Ovary (tissue), 7 donors: ENCODE measurements at regions not wholly inside any gene's neighbourhood (a gene's known extent, or its start where the extent isn't known, plus 50 kb on each side); places are given as distances from the start of the nearest gene placed in this dataset.
"Not testable (repeated sequence)": the region's sequence is repeated elsewhere in the genome, so short reads cannot be mapped to it uniquely, and the experiment has no call there.

Experiments
- DNase-seq, 5 donors: peaks; one replicate each; pipeline ENCODE4 v3.0.0-alpha.2; 2019 to 2020
- H3K27ac ChIP-seq, 2 donors: fragments of 200-600 bp; one replicate each; pipeline versions ENCODE4 v1.5.1 to v1.8.0; 2019 to 2022
- H3K27me3 ChIP-seq: fragments of 200-600 bp; one replicate; pipeline ENCODE4 v1.8.0; 2022
- H3K36me3 ChIP-seq: fragments of 200-600 bp; sonication (generic); one replicate; pipeline ENCODE4 v1.5.1; 2019
- H3K4me1 ChIP-seq: one replicate; pipeline ENCODE4 v1.8.1; 2013; ENCODE audit warnings: mild to moderate bottlenecking, moderate library complexity; ENCODE audit not compliant: insufficient read depth
- H3K4me3 ChIP-seq: fragments of 200-600 bp; sonication (generic); one replicate; pipeline ENCODE4 v1.5.1; 2017
- H3K9me3 ChIP-seq, 2 donors: fragments of 200-600 bp in 1 of 2; sonication (generic) in 1 of 2; one replicate each; pipeline versions ENCODE4 v1.5.1 to v1.8.1; 2013 to 2019; ENCODE audit warnings: mild to moderate bottlenecking in 1 of 2, moderate library complexity in 1 of 2
- EP300 ChIP-seq: sonication (generic); formaldehyde crosslinking; IDR thresholded peaks from one replicate; pipeline ENCODE4 v1.6.1; 2017; ENCODE audit warnings: antibody characterized with exemption
- POLR2A ChIP-seq: fragments of 450-650 bp; IDR thresholded peaks from one replicate; pipeline ENCODE4 v1.6.1; 2017; ENCODE audit warnings: antibody characterized with exemption, mild to moderate bottlenecking, moderate library complexity
- WGBS, 3 donors: extraction: QIAGEN DNeasy Blood & Tissue Kit in 1 of 3; methylation state at CpG; one replicate each; pipeline versions ENCODE4 v1.1.5 to v1.1.7; 2013 to 2017; 5-methylcytosine and 5-hydroxymethylcytosine counted together
- intact Hi-C, 4 donors: fragments of 100-400 bp; cut with DNase I; formaldehyde crosslinking; loops; one replicate each; pipeline versions ENCODE4 v1.11.0 to v1.15.1; 2022 to 2023
- TF ChIP-seq, protein P1 (sequence below), 3 donors: fragments of 450-650 bp in 2 of 3; fragments of 200-600 bp in 1 of 3; IDR thresholded peaks; one replicate each; pipeline versions ENCODE4 v1.5.1 to v1.8.0; 2016 to 2022; ENCODE audit warnings: antibody characterized with exemption in 3 of 3, mild to moderate bottlenecking in 1 of 3
- donor health status: DM: no; HTN: no; CAD: no; lungs with moderate emphysema.
- donor health status: DM: no; HTN: no; CAD: no.
- donor health status: Bipolar disorder and iron deficiency.
- donor health status: DM: no; HTN: no; CAD: no.
- donor health status: DM: yes; HTN: yes; CAD: no.

DNA sequence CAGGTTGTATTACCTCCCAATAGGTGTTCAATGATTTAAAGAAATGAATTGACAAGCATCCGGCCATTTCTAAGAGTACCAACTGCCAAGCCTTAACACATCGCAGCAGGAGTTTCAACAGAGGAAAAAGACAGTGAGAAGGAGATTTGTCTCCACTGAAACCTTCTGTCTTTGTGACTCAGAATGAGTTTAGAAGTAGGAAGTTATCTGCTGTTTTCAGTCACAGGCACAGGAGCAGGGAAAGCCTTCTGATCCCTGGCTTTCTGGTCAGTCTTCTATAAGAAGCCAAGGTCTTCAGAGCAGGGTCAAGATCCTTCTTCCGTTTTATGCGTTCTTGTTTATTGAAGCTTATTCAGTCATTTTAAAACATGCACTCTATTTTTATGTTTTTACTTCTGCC is 390.7 kb upstream of the PCSK5 start:
- H3K4me1 ChIP-seq: no peaks in the 10 kb centered on the region
- TF ChIP-seq EP300 (no peak), POLR2A (no peak)
- TF ChIP-seq, protein P1, sequence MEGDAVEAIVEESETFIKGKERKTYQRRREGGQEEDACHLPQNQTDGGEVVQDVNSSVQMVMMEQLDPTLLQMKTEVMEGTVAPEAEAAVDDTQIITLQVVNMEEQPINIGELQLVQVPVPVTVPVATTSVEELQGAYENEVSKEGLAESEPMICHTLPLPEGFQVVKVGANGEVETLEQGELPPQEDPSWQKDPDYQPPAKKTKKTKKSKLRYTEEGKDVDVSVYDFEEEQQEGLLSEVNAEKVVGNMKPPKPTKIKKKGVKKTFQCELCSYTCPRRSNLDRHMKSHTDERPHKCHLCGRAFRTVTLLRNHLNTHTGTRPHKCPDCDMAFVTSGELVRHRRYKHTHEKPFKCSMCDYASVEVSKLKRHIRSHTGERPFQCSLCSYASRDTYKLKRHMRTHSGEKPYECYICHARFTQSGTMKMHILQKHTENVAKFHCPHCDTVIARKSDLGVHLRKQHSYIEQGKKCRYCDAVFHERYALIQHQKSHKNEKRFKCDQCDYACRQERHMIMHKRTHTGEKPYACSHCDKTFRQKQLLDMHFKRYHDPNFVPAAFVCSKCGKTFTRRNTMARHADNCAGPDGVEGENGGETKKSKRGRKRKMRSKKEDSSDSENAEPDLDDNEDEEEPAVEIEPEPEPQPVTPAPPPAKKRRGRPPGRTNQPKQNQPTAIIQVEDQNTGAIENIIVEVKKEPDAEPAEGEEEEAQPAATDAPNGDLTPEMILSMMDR (IDR thresholded peaks at IDR 0.05): no peak
- WGBS, 3 donors: 44 to 50% (median 45%) methylated on average over 4 of the region's 4 CpGs
- intact Hi-C loops: no loop called here
- H3K9me3 ChIP-seq: no peaks in the 10 kb centered on the region
- H3K4me3 ChIP-seq: no peak overlapping the region
- no peaks in the 10 kb centered on the region for H3K36me3 ChIP-seq
- DNase-seq: no peak
- no peaks in the 10 kb centered on the region for H3K27me3 ChIP-seq
- no peak overlapping the region for H3K27ac ChIP-seq

DNA sequence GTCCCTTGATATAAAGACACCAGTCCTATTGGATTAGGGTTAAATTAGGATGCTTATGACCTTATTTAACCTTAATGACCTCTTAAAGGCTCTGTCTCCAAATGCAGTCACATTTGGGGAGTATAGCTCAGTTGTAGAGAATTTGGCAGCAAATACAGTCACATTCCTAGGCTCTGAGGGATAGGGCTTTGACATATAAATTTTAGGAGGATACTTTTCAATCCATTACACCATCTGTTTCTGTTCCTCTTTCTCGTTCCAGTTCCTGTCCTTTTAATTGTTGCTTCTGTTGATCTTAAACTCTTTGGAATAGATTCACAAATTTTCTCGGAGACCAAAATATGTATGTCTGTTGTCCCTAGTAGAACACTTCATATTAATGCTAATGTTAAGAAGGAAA is 390.0 kb upstream of the PCSK5 start:
- WGBS, 3 donors: 31 to 48% (median 38%) methylated on average over 2 of the region's 2 CpGs
- no peak overlapping the region for H3K27ac ChIP-seq

DNA sequence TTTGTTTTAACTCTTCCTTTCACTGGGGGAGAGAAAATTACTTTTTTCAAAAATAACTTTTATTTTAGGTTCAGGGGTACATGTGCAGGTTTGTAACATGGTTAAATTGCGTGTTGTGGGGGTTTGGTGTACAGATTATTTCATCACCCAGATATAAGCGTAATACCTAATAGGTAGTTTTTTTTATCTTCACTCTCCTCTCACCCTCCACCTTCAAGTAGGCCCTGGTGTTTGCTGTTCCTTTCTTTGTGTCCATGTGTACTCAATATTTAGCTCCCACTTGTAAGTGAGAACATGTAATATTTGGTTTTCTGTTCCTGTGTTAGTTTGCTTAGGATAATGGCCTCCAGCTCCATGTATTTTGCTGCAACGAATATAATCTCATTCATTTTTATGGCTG is 389.5 kb upstream of the PCSK5 start:
- H3K4me3 ChIP-seq, H3K27me3 ChIP-seq, H3K9me3 ChIP-seq, H3K4me1 ChIP-seq, H3K36me3 ChIP-seq, DNase-seq, intact Hi-C loops, H3K27ac ChIP-seq: not testable (repeated sequence)
- WGBS, 3 donors: 93 to 96% (median 96%) methylated on average over 3 of the region's 3 CpGs

More for the DNA sequence above, 390.0 kb upstream of the PCSK5 start:
- Histone ChIP-seq H3K4me1 (no peaks in the 10 kb centered on the region), H3K4me3 (no peak overlapping the region), H3K27me3 (no peaks in the 10 kb centered on the region), H3K9me3 (no peaks in the 10 kb centered on the region), H3K36me3 (no peaks in the 10 kb centered on the region)
- no peak for DNase-seq
- TF ChIP-seq, protein P1 (IDR thresholded peaks at IDR 0.05): no peak
- TF ChIP-seq POLR2A (no peak), EP300 (no peak)
- intact Hi-C loops: no loop called here

DNA sequence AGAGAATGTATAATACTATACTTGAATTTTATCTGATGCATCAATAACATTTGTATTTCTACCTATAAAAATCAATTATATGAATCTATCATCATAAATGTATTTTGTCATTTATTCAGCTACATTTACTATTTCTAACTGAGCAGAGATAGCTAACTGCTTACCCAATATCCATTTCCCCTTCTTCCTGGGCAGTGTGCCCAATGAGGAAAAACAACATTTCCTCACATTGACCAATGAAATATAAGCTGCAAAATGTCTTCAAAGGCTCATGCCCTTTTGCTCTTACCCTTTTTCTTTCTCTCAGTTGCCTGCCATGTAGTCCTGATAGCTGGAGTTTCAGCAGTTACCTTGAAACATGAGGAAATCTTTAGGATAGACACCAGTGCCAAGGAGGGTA is 385.8 kb upstream of the PCSK5 start:
- intact Hi-C loops: no loop called here
- H3K36me3 ChIP-seq: no peaks in the 10 kb centered on the region
- no peaks in the 10 kb centered on the region for H3K27me3 ChIP-seq
- H3K27ac ChIP-seq: no peak overlapping the region
- H3K9me3 ChIP-seq: no peaks in the 10 kb centered on the region
- H3K4me1 ChIP-seq: no peaks in the 10 kb centered on the region
- DNase-seq: no peak
- H3K4me3 ChIP-seq: no peak overlapping the region
- TF ChIP-seq EP300: no peak
- TF ChIP-seq POLR2A: no peak
- TF ChIP-seq, protein P1 (IDR thresholded peaks at IDR 0.05): no peak

DNA sequence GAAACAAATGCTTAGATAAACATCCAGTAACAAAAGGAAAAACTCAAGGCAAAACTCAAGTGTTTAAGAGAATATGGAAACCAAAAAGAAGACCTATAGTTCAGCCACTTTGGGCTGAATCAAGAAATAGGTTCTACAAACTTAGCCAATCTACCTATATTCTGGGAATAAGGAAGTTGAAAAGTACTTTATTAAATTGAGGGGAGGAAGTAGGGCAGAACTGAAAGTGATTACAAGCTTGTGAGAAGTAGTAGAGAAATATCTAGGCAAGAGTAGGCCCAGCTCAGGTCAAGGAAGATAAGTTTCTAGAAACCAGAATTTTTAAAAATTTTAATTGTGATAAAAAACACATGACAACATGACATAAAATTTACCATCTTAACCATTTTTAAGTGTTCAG is 384.8 kb upstream of the PCSK5 start:
- no peaks in the 10 kb centered on the region for H3K36me3 ChIP-seq
- H3K27ac ChIP-seq: no peak overlapping the region
- H3K4me1 ChIP-seq: no peaks in the 10 kb centered on the region
- no peaks in the 10 kb centered on the region for H3K27me3 ChIP-seq
- no peaks in the 10 kb centered on the region for H3K9me3 ChIP-seq
- intact Hi-C loops: no loop called here
- H3K4me3 ChIP-seq: no peak overlapping the region
- TF ChIP-seq POLR2A (no peak), EP300 (no peak)
- TF ChIP-seq, protein P1 (IDR thresholded peaks at IDR 0.05): no peak
- no peak for DNase-seq
